ENCODE measurements at regions not wholly inside any gene's neighbourhood (a gene's known extent, or its start where the extent isn't known, plus 50 kb on each side); places are given as distances from the start of the nearest gene placed in this dataset.
A peak's percentile ranks its signal among the peaks of the same experiment; 100 is the strongest.

GRCh38 chr6:94088870-94089269 lies 669.5 kb upstream of the EPHA7 start:
- TF ChIP-seq EHF (CRISPR knock-in tag; IDR thresholded peaks at IDR 0.05) (no peak), JUNB (IDR thresholded peaks at IDR 0.05) (no peak), ZC3H11A (IDR thresholded peaks at IDR 0.05) (no peak), NFE2L2 (conservative IDR thresholded peaks at IDR 0.05; ENCODE audit: low read length) (no peak), KDM5A (IDR thresholded peaks at IDR 0.05) (no peak), CBX8 (IDR thresholded peaks at IDR 0.05) (no peak), ZSCAN20 (CRISPR knock-in tag; IDR thresholded peaks at IDR 0.05) (no peak)
- CTCF ChIA-PET = no interaction called here
- DNase-seq (ENCODE audit: low read depth in 1 of 2, low spot score in 1 of 2) (no peak), ATAC-seq (no peak), FAIRE-seq (no peak)
- Histone ChIP-seq H3K4me1 (no peaks in the 10 kb centered on the region), H3K4me2 (no peak overlapping the region), H3K27ac (no peak overlapping the region), H3K4me3 (no peak overlapping the region), H3K9me3 (no peaks in the 10 kb centered on the region)
- POLR2A ChIA-PET = no interaction called here

GRCh38 chr6:94074764-94075163 lies 655.4 kb upstream of the EPHA7 start:
- no peak overlapping the region for H3K4me2 ChIP-seq
- no peak overlapping the region for H3K27ac ChIP-seq
- ChIA-PET POLR2A (no interaction called here), CTCF (no interaction called here)
- H3K9me3 ChIP-seq = no peaks in the 10 kb centered on the region
- TF ChIP-seq MYC (IDR thresholded peaks at IDR 0.05; ENCODE audit: borderline replicate concordance, low read length) = no peak
- no peak for TF ChIP-seq FOSL2 (IDR thresholded peaks at IDR 0.05)
- TF ChIP-seq FOSL2 (CRISPR knock-in tag; IDR thresholded peaks at IDR 0.05) = no peak
- no peak for TF ChIP-seq RARB (CRISPR knock-in tag; IDR thresholded peaks at IDR 0.05)
- TF ChIP-seq ESRRA (IDR thresholded peaks at IDR 0.05; ENCODE audit: borderline replicate concordance, low read length) = no peak
- no peak for TF ChIP-seq CHD4 (IDR thresholded peaks at IDR 0.05; ENCODE audit: borderline replicate concordance)
- TF ChIP-seq ELK1 (IDR thresholded peaks at IDR 0.05; ENCODE audit: low read depth, low read length) = no peak
- TF ChIP-seq ZFP36 (IDR thresholded peaks at IDR 0.05; ENCODE audit: borderline replicate concordance, partially characterized antibody) = no peak
- TF ChIP-seq JUNB (IDR thresholded peaks at IDR 0.05) = no peak
- H3K4me3 ChIP-seq = no peak overlapping the region
- 13% methylated on average over 3 of the region's 3 CpGs for WGBS (ENCODE audit: missing lambda C conversion rate)
- no peak for FAIRE-seq
- DNase-seq (ENCODE audit: low read depth in 1 of 2, low spot score in 1 of 2) = no peak
- no peaks in the 10 kb centered on the region for H3K4me1 ChIP-seq
- no peak for ATAC-seq

- POLR2A ChIA-PET = no interaction called here
- DNase-seq (ENCODE audit: low read depth in 1 of 2, low spot score in 1 of 2) (peak in 1 of 2 experiments; percentile 7), ATAC-seq (no peak), FAIRE-seq (no peak)
- TF ChIP-seq SMC3 (IDR thresholded peaks at IDR 0.05) (0 out of 3 replicates have a peak, but pooled peaks have one; percentile 10), ELK1 (IDR thresholded peaks at IDR 0.05; ENCODE audit: low read depth, low read length) (no peak), CTCF (IDR thresholded peaks at IDR 0.05) (0 out of 3 replicates have a peak, but pooled peaks have one; percentile 14), BHLHE40 (IDR thresholded peaks at IDR 0.05; ENCODE audit: low read depth, low read length) (no peak), ESRRA (IDR thresholded peaks at IDR 0.05; ENCODE audit: borderline replicate concordance, low read length) (no peak), CHD2 (IDR thresholded peaks at IDR 0.05; ENCODE audit: low read length, partially characterized antibody) (no peak), MAX (IDR thresholded peaks at IDR 0.05) (no peak), EP300 (IDR thresholded peaks at IDR 0.05) (no peak), SREBF2 (IDR thresholded peaks at IDR 0.05) (no peak), CHD4 (IDR thresholded peaks at IDR 0.05; ENCODE audit: borderline replicate concordance) (no peak), MAZ (IDR thresholded peaks at IDR 0.05; ENCODE audit: borderline replicate concordance, low read depth, low read length) (no peak), JUN (IDR thresholded peaks at IDR 0.05) (no peak), KDM5A (IDR thresholded peaks at IDR 0.05) (no peak), RNF2 (IDR thresholded peaks at IDR 0.05; ENCODE audit: borderline replicate concordance, low read depth) (no peak)
- CTCF ChIA-PET = no interaction called here
- Histone ChIP-seq H3K4me3 (no peak overlapping the region), H3K4me1 (no peaks in the 10 kb centered on the region), H3K4me2 (no peak overlapping the region), H3K9me3 (no peaks in the 10 kb centered on the region), H3K27ac (no peak overlapping the region)
- 0% methylated on average over 1 of the region's 1 CpG for WGBS (ENCODE audit: missing lambda C conversion rate)
Measured at GRCh38 chr6:94071835-94072234, 652.5 kb upstream of the EPHA7 start.

All from A549 (cell line).